Astrocyte (in vitro differentiated cells and primary cell): ENCODE measurements at regions not wholly inside any gene's neighbourhood (a gene's known extent, or its start where the extent isn't known, plus 50 kb on each side); places are given as distances from the start of the nearest gene placed in this dataset.

ENCODE experiments used
- DNase-seq: peaks from one replicate; pipeline ENCODE4 v3.0.0-alpha.2; 2010; ENCODE audit warnings: low read depth
- FAIRE-seq: peaks from 2 replicates; lab custom pipeline; 2011; peaks lifted over from hg19 to GRCh38; lab: Jason Lieb, UNC
- H2AFZ ChIP-seq: 2 replicates; pipeline ENCODE4 v1.6.0; 2012; ENCODE audit warnings: low read depth, low read length, inconsistent platforms
- H3K27ac ChIP-seq: 2 replicates; pipeline ENCODE4 v1.5.1; 2011; ENCODE audit warnings: low read depth, low read length, inconsistent platforms
- H3K27me3 ChIP-seq: 2 replicates; pipeline ENCODE4 v1.6.0; 2011; ENCODE audit warnings: low read length, inconsistent platforms; ENCODE audit not compliant: insufficient read depth
- H3K36me3 ChIP-seq: 2 replicates; pipeline ENCODE4 v1.5.1; 2011; ENCODE audit warnings: low read length, inconsistent platforms; ENCODE audit not compliant: insufficient read depth
- H3K4me1 ChIP-seq: 2 replicates; pipeline ENCODE4 v1.5.1; 2011; ENCODE audit warnings: low read length, inconsistent platforms; ENCODE audit not compliant: insufficient read depth
- H3K4me2 ChIP-seq: 2 replicates; pipeline ENCODE4 v1.6.0; 2012; ENCODE audit warnings: low read length, inconsistent platforms
- H3K4me3 ChIP-seq: 2 replicates; pipeline ENCODE4 v1.5.1; 2011; ENCODE audit warnings: low read depth, mild to moderate bottlenecking, low read length, inconsistent platforms; ENCODE audit not compliant: insufficient read depth
- H3K79me2 ChIP-seq: 2 replicates; pipeline ENCODE4 v1.6.0; 2012; ENCODE audit warnings: mild to moderate bottlenecking, low read length, inconsistent platforms; ENCODE audit not compliant: insufficient read depth
- H3K9ac ChIP-seq: 2 replicates; pipeline ENCODE4 v1.6.0; 2012; ENCODE audit warnings: mild to moderate bottlenecking, low read length, inconsistent platforms
- H3K9me3 ChIP-seq: 2 replicates; pipeline ENCODE4 v1.5.1; 2012; ENCODE audit warnings: low read depth, mild to moderate bottlenecking, low read length, inconsistent platforms; ENCODE audit not compliant: insufficient read depth
- H4K20me1 ChIP-seq: 2 replicates; pipeline ENCODE4 v1.6.0; 2012; ENCODE audit warnings: low read length, inconsistent platforms; ENCODE audit not compliant: insufficient read depth
- H3K27ac Mint-ChIP-seq: one replicate; pipeline ENCODE4 v1.8.0; 2021; ENCODE audit warnings: mild to moderate bottlenecking, mixed read lengths; ENCODE audit not compliant: unreplicated experiment
- H3K27me3 Mint-ChIP-seq: one replicate; pipeline ENCODE4 v1.8.0; 2021; ENCODE audit warnings: low read depth, mixed read lengths; ENCODE audit not compliant: unreplicated experiment
- H3K36me3 Mint-ChIP-seq: one replicate; pipeline ENCODE4 v1.8.0; 2021; ENCODE audit warnings: low read depth, mixed read lengths; ENCODE audit not compliant: unreplicated experiment
- H3K4me1 Mint-ChIP-seq: one replicate; pipeline ENCODE4 v1.8.0; 2021; ENCODE audit warnings: low read depth, mixed read lengths; ENCODE audit not compliant: unreplicated experiment
- H3K4me3 Mint-ChIP-seq: one replicate; pipeline ENCODE4 v1.8.0; 2021; ENCODE audit warnings: mild to moderate bottlenecking, moderate library complexity, mixed read lengths; ENCODE audit not compliant: unreplicated experiment
- H3K9me3 Mint-ChIP-seq: one replicate; pipeline ENCODE4 v1.8.0; 2021; ENCODE audit warnings: mild to moderate bottlenecking, mixed read lengths; ENCODE audit not compliant: unreplicated experiment
- CTCF ChIP-seq: IDR thresholded peaks from 2 replicates; pipeline ENCODE4 v1.5.1; 2011; ENCODE audit warnings: low read depth, mild to moderate bottlenecking, inconsistent platforms, low read length, moderate library complexity; ENCODE audit not compliant: insufficient read depth
- EZH2 ChIP-seq: IDR thresholded peaks from 2 replicates; pipeline ENCODE4 v1.6.1; 2012; ENCODE audit warnings: mild to moderate bottlenecking, low read length, inconsistent platforms; ENCODE audit not compliant: insufficient read depth

GRCh38 chr10:123221418-123221817 is 67.2 kb downstream of the BUB3 start:
- Histone ChIP-seq H3K4me2 (no peak overlapping the region), H3K4me1 (no peaks in the 10 kb centered on the region), H2AFZ (no peak overlapping the region), H3K36me3 (no peaks in the 10 kb centered on the region), H3K4me3 (no peak overlapping the region), H3K27me3 (no peaks in the 10 kb centered on the region), H3K9ac (no peak overlapping the region), H3K9me3 (no peaks in the 10 kb centered on the region), H3K27ac (no peak overlapping the region), H4K20me1 (no peaks in the 10 kb centered on the region), H3K79me2 (no peaks in the 10 kb centered on the region)
- Mint-ChIP-seq H3K9me3 (peaks cover 1% of the 10 kb centered on the region), H3K36me3 (peaks cover 2% of the 10 kb centered on the region), H3K27ac (no peak overlapping the region), H3K4me3 (no peak overlapping the region), H3K4me1 (no peaks in the 10 kb centered on the region), H3K27me3 (no peaks in the 10 kb centered on the region)
- no peak for TF ChIP-seq EZH2
- no peak for TF ChIP-seq CTCF
- no peak for DNase-seq
- FAIRE-seq, result no peak

- H3K4me1 Mint-ChIP-seq, result no peaks in the 10 kb centered on the region
These were observed 68.6 kb downstream of the BUB3 start for GRCh38 chr10:123222832-123223231.

DNA sequence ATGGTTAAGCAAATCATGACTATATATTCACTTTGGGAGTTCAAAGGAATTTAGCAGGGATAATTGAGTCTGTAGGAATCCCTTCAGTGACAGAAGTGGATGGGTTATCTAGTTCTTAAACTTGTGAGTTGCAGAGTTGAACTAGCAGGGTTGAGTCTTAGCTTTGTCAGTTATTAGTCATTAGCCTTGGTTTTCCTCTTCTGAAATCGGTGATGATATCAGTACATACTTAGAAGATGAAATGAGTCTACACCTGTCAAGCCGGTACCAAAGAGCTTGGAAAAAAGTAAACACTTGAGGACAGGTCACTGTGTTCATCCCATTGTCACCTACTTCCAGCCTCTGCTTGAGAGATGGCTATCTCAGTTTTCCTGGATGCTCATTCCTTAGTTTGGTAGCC is 73.5 kb downstream of the BUB3 start:
- Histone ChIP-seq H3K4me3 (no peak overlapping the region), H3K4me1 (no peaks in the 10 kb centered on the region), H4K20me1 (no peaks in the 10 kb centered on the region), H3K36me3 (no peaks in the 10 kb centered on the region), H3K9ac (no peak overlapping the region), H3K4me2 (no peak overlapping the region), H3K79me2 (no peaks in the 10 kb centered on the region), H3K9me3 (no peaks in the 10 kb centered on the region), H2AFZ (no peak overlapping the region), H3K27me3 (no peaks in the 10 kb centered on the region), H3K27ac (no peak overlapping the region)
- Mint-ChIP-seq H3K4me1 (no peaks in the 10 kb centered on the region), H3K27ac (no peak overlapping the region), H3K9me3 (peaks cover 2% of the 10 kb centered on the region), H3K4me3 (no peak overlapping the region), H3K36me3 (peaks cover 10% of the 10 kb centered on the region), H3K27me3 (no peaks in the 10 kb centered on the region)
- TF ChIP-seq EZH2 (no peak), CTCF (no peak)
- FAIRE-seq (no peak), DNase-seq (no peak)

More at GRCh38 chr10:123222832-123223231, 68.6 kb downstream of the BUB3 start:
- Histone ChIP-seq H3K4me3 (no peak overlapping the region), H3K9ac (no peak overlapping the region), H4K20me1 (no peaks in the 10 kb centered on the region), H3K27me3 (no peaks in the 10 kb centered on the region), H2AFZ (no peak overlapping the region), H3K4me2 (no peak overlapping the region), H3K27ac (no peak overlapping the region), H3K4me1 (no peaks in the 10 kb centered on the region), H3K9me3 (no peaks in the 10 kb centered on the region), H3K36me3 (no peaks in the 10 kb centered on the region), H3K79me2 (no peaks in the 10 kb centered on the region)
- TF ChIP-seq CTCF (no peak), EZH2 (no peak)
- peaks cover 1% of the 10 kb centered on the region for H3K9me3 Mint-ChIP-seq
- H3K27me3 Mint-ChIP-seq, result no peaks in the 10 kb centered on the region
- no peak for DNase-seq
- H3K36me3 Mint-ChIP-seq, result peaks cover 2% of the 10 kb centered on the region
- H3K27ac Mint-ChIP-seq, result no peak overlapping the region
- no peak for FAIRE-seq
- no peak overlapping the region for H3K4me3 Mint-ChIP-seq
